GM12878 (cell line): ENCODE measurements at regions not wholly inside any gene's neighbourhood (a gene's known extent, or its start where the extent isn't known, plus 50 kb on each side); places are given as distances from the start of the nearest gene placed in this dataset.

Experiments
- ATF2 ChIP-seq: IDR thresholded peaks from 2 replicates; pipeline ENCODE4 v1.6.1; 2012; ENCODE audit warnings: low read length, inconsistent platforms
- CEBPB ChIP-seq, 2 experiments: fragments of 150-350 bp in 1 of 2; IDR thresholded peaks; 2 replicates each; pipeline ENCODE4 v1.6.1; 2012 to 2014; ENCODE audit warnings: low read depth in 2 of 2, low read length in 2 of 2, borderline replicate concordance in 1 of 2, inconsistent platforms in 1 of 2
- EP300 ChIP-seq, 2 experiments: fragments of 150-350 bp in 1 of 2; IDR thresholded peaks; 2 replicates each; pipeline ENCODE4 v1.6.1; 2011 to 2012; ENCODE audit warnings: low read depth in 2 of 2, low read length in 2 of 2, borderline replicate concordance in 1 of 2, improper control_type of control experiment in 1 of 2, inconsistent platforms in 1 of 2; ENCODE audit not compliant: control insufficient read depth in 1 of 2
- PBX3 ChIP-seq: IDR thresholded peaks from 2 replicates; pipeline ENCODE4 v1.6.1; 2011; ENCODE audit warnings: mild to moderate bottlenecking, low read depth, low read length, moderate library complexity; ENCODE audit not compliant: insufficient replicate concordance
- POLR2A ChIP-seq: IDR thresholded peaks from 2 replicates; pipeline ENCODE4 v1.6.1; 2011; ENCODE audit warnings: low read depth, mild to moderate bottlenecking, low read length
- RFX5 ChIP-seq: IDR thresholded peaks from 2 replicates; pipeline ENCODE4 v1.6.1; 2011; ENCODE audit warnings: low read depth, low read length, improper control_type of control experiment
- SP1 ChIP-seq: IDR thresholded peaks from one replicate; pipeline ENCODE4 v1.6.1; 2011; ENCODE audit warnings: low read depth, low read length
- ZNF384 ChIP-seq: IDR thresholded peaks from 2 replicates; pipeline ENCODE4 v1.6.1; 2012; ENCODE audit warnings: low read depth, mild to moderate bottlenecking, low read length, improper control_type of control experiment, borderline replicate concordance
- TF ChIP-seq, protein P1 (sequence below), 3 experiments: IDR thresholded peaks in 2 of 3; conservative IDR thresholded peaks in 1 of 3; 2 replicates each; pipeline ENCODE4 v1.5.1; 2011; ENCODE audit warnings: low read depth in 3 of 3, low read length in 3 of 3, mild to moderate bottlenecking in 3 of 3, control low read depth in 2 of 3, moderate library complexity in 2 of 3, inconsistent platforms in 1 of 3, mixed read lengths in 1 of 3; ENCODE audit not compliant: control insufficient read depth in 2 of 3, insufficient read depth in 1 of 3; ENCODE audit errors: extremely low read depth in 1 of 3

- TF ChIP-seq PBX3 (no peak), EP300 (IDR thresholded peaks at IDR 0.05; ENCODE audit: borderline replicate concordance in 1 of 2, control insufficient read depth in 1 of 2, low read depth in 2 of 2, low read length in 2 of 2) (no peak), ZNF384 (no peak), RFX5 (no peak), ATF2 (no peak), POLR2A (no peak), SP1 (no peak), CEBPB (IDR thresholded peaks at IDR 0.05; ENCODE audit: borderline replicate concordance in 1 of 2, low read depth in 2 of 2, low read length in 2 of 2) (no peak)
- TF ChIP-seq, protein P1, sequence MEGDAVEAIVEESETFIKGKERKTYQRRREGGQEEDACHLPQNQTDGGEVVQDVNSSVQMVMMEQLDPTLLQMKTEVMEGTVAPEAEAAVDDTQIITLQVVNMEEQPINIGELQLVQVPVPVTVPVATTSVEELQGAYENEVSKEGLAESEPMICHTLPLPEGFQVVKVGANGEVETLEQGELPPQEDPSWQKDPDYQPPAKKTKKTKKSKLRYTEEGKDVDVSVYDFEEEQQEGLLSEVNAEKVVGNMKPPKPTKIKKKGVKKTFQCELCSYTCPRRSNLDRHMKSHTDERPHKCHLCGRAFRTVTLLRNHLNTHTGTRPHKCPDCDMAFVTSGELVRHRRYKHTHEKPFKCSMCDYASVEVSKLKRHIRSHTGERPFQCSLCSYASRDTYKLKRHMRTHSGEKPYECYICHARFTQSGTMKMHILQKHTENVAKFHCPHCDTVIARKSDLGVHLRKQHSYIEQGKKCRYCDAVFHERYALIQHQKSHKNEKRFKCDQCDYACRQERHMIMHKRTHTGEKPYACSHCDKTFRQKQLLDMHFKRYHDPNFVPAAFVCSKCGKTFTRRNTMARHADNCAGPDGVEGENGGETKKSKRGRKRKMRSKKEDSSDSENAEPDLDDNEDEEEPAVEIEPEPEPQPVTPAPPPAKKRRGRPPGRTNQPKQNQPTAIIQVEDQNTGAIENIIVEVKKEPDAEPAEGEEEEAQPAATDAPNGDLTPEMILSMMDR (IDR thresholded peaks at IDR 0.05 in 2 of 3, conservative IDR thresholded peaks at IDR 0.05 in 1 of 3; ENCODE audit: control insufficient read depth in 2 of 3, extremely low read depth in 1 of 3, insufficient read depth in 1 of 3, low read depth in 3 of 3, low read length in 3 of 3), result no peak
Measured at GRCh38 chr5:145489516-145489915, 345.6 kb downstream of the PRELID2 start.
